GM23248 (cell line): ENCODE measurements at regions not wholly inside any gene's neighbourhood (a gene's known extent, or its start where the extent isn't known, plus 50 kb on each side); places are given as distances from the start of the nearest gene placed in this dataset.

Experiments
- EZH2 ChIP-seq: fragments of 200-600 bp; sonication (generic); IDR thresholded peaks from 2 replicates; pipeline ENCODE4 v1.6.1; 2018; ENCODE audit warnings: antibody characterized with exemption, mild to moderate bottlenecking; ENCODE audit not compliant: insufficient read depth, poor library complexity, severe bottlenecking
- EZH2phosphoT487 ChIP-seq: fragments of 200-600 bp; sonication (generic); IDR thresholded peaks from 2 replicates; pipeline ENCODE4 v1.6.1; 2018; ENCODE audit warnings: antibody characterized with exemption, moderate library complexity, mild to moderate bottlenecking, low read depth; ENCODE audit not compliant: insufficient read depth

DNA sequence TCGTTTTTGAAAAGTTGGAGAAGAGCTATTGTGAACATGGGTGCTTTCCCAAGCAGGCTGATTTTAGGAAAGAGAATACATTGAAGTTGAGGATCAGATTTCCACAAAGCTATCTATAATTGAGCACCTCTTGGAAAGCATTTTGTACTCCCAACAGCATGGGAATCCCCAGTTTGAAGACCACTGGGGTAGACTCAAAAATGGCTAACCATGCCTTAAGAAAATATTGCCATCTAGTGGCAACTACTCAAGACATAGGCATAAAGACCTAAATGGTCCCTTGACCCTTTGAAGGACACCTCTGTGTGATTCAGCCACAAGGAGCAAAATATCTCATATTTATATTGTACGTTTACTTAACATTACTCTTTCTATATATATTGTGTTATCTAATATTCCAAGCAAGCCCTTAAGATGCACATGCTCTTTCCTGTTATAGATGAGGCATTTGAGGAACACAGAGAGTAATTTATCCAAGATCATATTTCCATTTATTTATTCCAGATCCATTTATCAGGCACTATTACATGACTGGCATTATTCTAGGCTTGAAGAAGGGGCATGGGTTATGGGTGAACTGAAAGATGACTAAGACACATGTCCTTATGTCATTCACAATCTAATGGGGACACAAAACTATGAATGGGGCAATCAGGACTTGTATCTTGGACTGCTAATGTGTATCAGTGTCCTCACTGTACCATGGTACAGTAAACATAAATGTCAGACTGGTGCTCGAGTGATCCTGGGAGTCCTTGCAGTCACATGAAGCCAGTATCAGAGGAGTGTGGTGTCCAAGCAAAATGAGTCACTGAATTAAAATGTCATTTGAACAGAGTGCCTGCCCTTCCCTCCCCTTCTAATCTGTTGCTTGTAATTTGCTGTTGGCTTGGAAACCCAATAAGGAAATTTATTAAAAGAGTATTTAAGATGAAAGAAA lies 121.0 kb upstream of the XPO1 start:
- no peak for TF ChIP-seq EZH2
- TF ChIP-seq EZH2phosphoT487: no peak
